ENCODE measurements at regions not wholly inside any gene's neighbourhood (a gene's known extent, or its start where the extent isn't known, plus 50 kb on each side); places are given as distances from the start of the nearest gene placed in this dataset.
"Not testable (repeated sequence)": the region's sequence is repeated elsewhere in the genome, so short reads cannot be mapped to it uniquely, and the experiment has no call there.

DNA sequence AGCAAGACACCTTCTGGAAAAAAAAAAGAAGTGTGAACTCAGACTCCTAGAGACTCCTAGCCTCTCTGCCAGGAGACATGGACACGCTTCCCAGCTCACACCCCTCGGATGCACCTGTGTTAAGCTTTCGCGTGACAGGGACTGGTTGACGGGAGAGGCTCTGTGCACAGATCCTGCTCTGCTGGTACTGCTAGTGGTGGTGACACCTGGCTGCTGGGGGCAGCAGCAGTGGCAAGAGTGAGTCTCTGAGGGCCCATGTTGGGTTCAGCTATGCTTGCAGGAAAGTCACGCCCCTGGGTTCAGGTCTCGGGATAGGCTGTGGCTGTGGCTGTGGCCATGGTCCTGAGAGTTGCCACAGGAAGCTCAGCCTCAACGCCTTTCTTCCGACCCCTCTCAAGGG is 81.1 kb downstream of the XRCC2 start:
- H3K9me3 Mint-ChIP-seq, result no peaks in the 10 kb centered on the region
- no peaks in the 10 kb centered on the region for H3K27me3 Mint-ChIP-seq
- no peak overlapping the region for H3K4me3 Mint-ChIP-seq
- H3K27ac Mint-ChIP-seq, result no peak overlapping the region
- H3K36me3 Mint-ChIP-seq, result no peaks in the 10 kb centered on the region
- no peak for DNase-seq (ENCODE audit: low spot score)
- no peak for ATAC-seq
- no peaks in the 10 kb centered on the region for H3K4me1 Mint-ChIP-seq (ENCODE audit: low read depth in 2 of 2)

DNA sequence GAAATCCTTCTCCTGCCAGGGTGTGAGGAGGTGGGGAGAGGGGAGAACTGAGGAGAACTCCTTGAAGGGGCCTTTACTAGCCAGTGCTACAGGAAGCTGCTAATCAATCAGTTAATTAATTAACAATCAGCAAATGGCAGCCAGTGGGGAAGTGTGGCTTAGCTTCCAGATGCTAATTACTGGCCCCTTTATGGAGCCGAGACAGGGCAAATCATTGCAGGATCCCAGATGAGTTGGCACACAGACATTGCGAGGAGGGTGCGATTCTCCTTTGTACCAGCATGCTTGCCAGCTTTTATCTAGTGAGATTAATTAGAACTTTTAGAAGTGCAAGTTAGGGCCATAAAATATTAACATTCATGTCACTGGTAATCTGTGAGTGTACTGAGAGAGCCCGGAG is 84.0 kb downstream of the XRCC2 start:
- Mint-ChIP-seq H3K27ac (no peak overlapping the region), H3K4me3 (no peak overlapping the region), H3K27me3 (no peaks in the 10 kb centered on the region), H3K36me3 (no peaks in the 10 kb centered on the region), H3K4me1 (ENCODE audit: low read depth in 2 of 2) (no peaks in the 10 kb centered on the region), H3K9me3 (no peaks in the 10 kb centered on the region)
- ATAC-seq (no peak), DNase-seq (ENCODE audit: low spot score) (no peak)

DNA sequence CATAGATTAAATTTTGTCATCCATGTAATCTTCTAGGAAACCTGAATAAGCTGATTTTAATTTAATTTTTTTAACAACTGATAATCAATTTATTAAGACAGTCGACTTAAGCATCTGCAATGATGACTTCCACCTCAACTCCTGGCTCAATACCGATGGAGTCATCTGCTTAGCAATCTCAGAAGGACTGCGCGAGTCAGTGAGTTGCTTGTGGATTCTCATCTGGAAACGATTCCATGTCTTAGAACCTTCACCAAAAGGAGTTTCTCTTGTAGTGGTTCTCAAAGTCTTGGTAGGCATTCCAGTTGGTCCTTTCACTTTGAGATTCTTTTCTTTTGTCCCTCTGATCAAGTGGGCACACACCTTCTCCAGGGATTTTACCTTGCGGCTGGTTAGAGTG is 85.5 kb downstream of the XRCC2 start:
- no peaks in the 10 kb centered on the region for H3K36me3 Mint-ChIP-seq
- no peak overlapping the region for H3K4me3 Mint-ChIP-seq
- H3K9me3 Mint-ChIP-seq, result no peaks in the 10 kb centered on the region
- no peaks in the 10 kb centered on the region for H3K4me1 Mint-ChIP-seq (ENCODE audit: low read depth in 2 of 2)
- H3K27ac Mint-ChIP-seq, result no peak overlapping the region
- no peaks in the 10 kb centered on the region for H3K27me3 Mint-ChIP-seq
- ATAC-seq (no peak), DNase-seq (ENCODE audit: low spot score) (no peak)

DNA sequence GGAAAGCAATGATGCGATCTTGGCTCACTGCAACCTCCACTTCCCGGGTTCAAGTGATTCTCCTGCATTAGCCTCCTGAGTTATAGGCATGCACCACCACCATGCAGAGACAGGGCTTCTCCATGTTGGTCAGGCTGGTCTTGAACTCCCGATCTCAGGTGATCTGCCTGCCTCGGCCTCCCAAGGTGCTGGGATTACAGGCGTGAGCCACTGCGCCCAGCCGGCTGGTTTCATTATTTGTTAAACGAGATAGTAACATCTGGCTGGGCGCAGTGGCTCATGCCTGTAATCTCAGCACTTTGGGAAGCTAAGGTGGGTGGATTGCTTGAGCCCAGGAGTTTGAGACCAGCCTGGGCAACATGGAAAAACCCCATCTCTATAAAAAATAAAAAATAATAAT is 86.1 kb downstream of the XRCC2 start:
- H3K27me3 Mint-ChIP-seq; H3K4me3 Mint-ChIP-seq; H3K36me3 Mint-ChIP-seq; H3K9me3 Mint-ChIP-seq; H3K27ac Mint-ChIP-seq; DNase-seq (ENCODE audit: low spot score); ATAC-seq; H3K4me1 Mint-ChIP-seq (ENCODE audit: low read depth in 2 of 2): not testable (repeated sequence)

DNA sequence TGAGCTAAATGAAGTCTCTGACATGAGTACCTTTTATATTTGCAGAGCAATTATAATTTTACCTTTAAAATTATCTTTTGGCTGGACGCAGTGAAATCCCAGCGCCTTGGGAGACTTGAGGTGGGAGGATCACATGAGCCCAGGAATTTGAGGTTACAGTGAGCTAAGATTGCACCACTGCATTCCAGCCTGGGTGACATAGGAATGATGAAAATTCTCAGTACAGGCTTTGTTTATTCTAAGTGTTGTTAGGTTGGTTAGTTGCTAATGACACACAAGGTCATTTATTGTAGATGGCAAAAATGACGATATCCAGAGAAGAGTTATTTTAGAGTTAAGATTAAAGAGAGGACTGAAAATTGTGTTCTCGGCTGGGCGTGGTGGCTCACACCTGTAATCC is 87.6 kb downstream of the XRCC2 start:
- H3K27me3 Mint-ChIP-seq, result no peaks in the 10 kb centered on the region
- H3K9me3 Mint-ChIP-seq, result no peaks in the 10 kb centered on the region
- DNase-seq (ENCODE audit: low spot score) (no peak), ATAC-seq (no peak)
- no peaks in the 10 kb centered on the region for H3K36me3 Mint-ChIP-seq
- H3K27ac Mint-ChIP-seq, result no peak overlapping the region
- H3K4me3 Mint-ChIP-seq, result no peak overlapping the region
- H3K4me1 Mint-ChIP-seq (ENCODE audit: low read depth in 2 of 2), result no peaks in the 10 kb centered on the region

DNA sequence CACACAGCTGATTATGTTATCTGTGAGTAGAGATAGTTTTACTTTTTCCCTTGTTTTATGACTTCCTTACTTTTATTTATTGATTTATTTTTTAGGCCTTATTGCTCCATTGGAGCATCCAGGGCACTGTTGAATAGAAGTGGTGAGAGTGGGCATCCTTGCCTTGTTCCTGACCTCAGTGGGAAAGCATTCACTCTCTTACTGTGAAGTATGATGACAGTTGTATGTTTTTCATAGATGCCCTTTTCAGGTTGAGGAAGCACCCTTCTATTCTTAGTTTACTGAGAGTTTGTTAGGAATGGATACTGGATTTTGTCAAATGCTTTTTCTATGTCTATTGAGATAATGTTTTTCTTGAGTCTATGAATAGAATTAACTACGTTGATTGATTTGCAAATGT is 88.6 kb downstream of the XRCC2 start:
- ATAC-seq, result no peak
- Mint-ChIP-seq H3K27me3 (no peaks in the 10 kb centered on the region), H3K4me1 (ENCODE audit: low read depth in 2 of 2) (no peaks in the 10 kb centered on the region), H3K36me3 (no peaks in the 10 kb centered on the region), H3K4me3 (no peak overlapping the region), H3K27ac (no peak overlapping the region), H3K9me3 (no peaks in the 10 kb centered on the region)
- DNase-seq (ENCODE audit: low spot score), result no peak

DNA sequence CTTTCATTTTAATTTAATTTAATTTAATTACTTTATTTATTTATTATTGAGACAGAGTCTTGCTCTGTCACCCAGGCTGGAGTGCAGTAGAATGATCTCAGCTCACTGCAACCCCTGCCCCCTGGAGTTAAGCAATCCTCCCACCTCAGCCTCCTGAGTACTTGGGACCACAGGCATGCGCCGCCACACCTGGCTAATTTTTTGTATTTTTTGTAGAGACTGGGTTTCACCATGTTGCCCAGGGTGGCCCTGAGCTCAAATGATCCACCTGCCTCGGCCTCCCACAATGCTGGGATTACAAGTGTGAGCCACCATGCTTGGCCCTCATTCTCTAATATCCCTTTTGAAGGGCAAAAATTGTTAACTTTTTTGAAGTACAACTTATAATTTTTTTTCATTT is 92.9 kb downstream of the XRCC2 start:
- H3K4me3 Mint-ChIP-seq, result no peak overlapping the region
- DNase-seq (ENCODE audit: low spot score), result no peak
- no peaks in the 10 kb centered on the region for H3K36me3 Mint-ChIP-seq
- H3K4me1 Mint-ChIP-seq (ENCODE audit: low read depth in 2 of 2), result no peaks in the 10 kb centered on the region
- H3K9me3 Mint-ChIP-seq, result no peaks in the 10 kb centered on the region
- H3K27me3 Mint-ChIP-seq, result no peaks in the 10 kb centered on the region
- no peak overlapping the region for H3K27ac Mint-ChIP-seq
- no peak for ATAC-seq

DNA sequence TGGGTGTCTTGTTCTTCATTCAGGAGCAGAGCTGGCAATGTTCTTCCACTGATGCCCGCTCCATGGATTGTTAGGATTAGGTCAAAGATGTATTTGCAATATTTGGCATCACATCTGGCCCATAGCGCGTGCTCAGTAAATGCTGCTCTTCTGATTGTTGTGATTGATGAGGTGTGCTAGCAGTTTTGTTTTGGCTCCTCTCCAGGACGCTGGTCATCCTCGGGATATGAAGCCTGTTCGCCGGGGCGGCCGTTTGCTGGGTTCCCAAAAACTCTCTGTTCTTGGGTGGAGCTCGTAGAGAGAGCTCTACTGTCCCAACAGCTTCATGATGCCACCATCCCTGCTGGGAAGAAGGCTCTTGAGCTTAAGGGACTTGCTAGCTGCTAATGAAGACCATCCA is 96.9 kb downstream of the XRCC2 start:
- DNase-seq (ENCODE audit: low spot score) (no peak), ATAC-seq (no peak)
- no peaks in the 10 kb centered on the region for H3K4me1 Mint-ChIP-seq (ENCODE audit: low read depth in 2 of 2)
- H3K4me3 Mint-ChIP-seq, result no peak overlapping the region
- H3K36me3 Mint-ChIP-seq, result no peaks in the 10 kb centered on the region
- H3K27me3 Mint-ChIP-seq, result no peaks in the 10 kb centered on the region
- H3K9me3 Mint-ChIP-seq, result no peaks in the 10 kb centered on the region
- H3K27ac Mint-ChIP-seq, result no peak overlapping the region

DNA sequence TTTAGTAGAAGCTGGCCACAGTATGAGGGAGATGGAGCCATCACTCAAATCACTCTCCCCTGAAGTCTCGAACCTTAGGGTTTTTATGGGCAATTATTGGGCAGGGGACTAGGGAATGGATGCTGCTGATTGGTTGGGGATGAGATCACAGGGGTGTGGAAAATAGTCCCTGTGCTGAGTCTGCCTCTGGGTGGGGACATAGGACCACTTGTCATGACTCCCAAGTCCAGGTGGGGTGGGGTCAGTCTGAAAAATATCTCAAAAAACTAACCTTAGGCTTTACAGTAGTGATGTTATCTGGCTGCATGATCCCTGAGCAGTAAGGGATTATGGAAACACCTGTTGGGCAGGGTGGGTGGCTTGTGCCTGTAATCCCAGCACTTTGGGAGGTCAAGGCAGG is 98.6 kb downstream of the XRCC2 start:
- Mint-ChIP-seq H3K9me3 (no peaks in the 10 kb centered on the region), H3K27ac (no peak overlapping the region), H3K4me1 (ENCODE audit: low read depth in 2 of 2) (no peaks in the 10 kb centered on the region), H3K36me3 (no peaks in the 10 kb centered on the region), H3K27me3 (no peaks in the 10 kb centered on the region), H3K4me3 (no peak overlapping the region)
- ATAC-seq (peak in 1 of 2 donors; percentile 15), DNase-seq (ENCODE audit: low spot score) (no peak)

DNA sequence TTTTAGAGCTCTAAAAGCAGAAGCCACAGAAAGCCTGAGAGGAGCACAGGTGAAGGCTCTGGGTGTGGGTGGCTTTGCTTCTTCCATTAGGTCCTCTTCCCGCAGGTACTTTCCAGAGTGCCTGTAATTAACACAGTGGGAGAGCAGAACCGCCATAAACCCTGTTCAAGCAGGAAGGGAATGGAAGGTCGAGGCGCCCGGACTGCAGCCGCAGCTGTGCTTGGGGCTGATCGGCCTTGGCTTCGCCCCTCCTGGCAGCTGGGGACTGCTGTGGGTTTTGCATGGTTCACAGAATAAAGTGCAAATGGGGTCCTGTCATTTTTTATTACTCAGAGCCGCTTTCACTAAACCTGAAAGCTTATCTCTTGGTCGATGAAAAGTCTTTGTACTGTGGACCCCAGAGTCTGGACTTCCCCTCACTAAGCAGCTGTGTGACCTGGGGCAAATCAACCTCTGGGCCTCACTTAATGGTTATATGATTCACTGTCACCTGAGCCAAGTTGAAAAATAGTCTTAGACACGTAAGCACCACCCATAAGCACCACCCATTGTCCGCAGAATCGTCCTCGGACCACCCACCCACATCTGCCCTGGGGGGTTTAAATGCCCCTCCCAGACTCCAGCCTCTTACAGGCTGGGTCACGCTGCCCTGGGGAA is 100.9 kb downstream of the XRCC2 start:
- ATAC-seq (no peak), DNase-seq (ENCODE audit: low spot score) (no peak)
- H3K36me3 Mint-ChIP-seq, result no peaks in the 10 kb centered on the region
- H3K9me3 Mint-ChIP-seq, result no peaks in the 10 kb centered on the region
- H3K27ac Mint-ChIP-seq, result no peak overlapping the region
- no peaks in the 10 kb centered on the region for H3K4me1 Mint-ChIP-seq (ENCODE audit: low read depth in 2 of 2)
- H3K27me3 Mint-ChIP-seq, result no peaks in the 10 kb centered on the region
- no peak overlapping the region for H3K4me3 Mint-ChIP-seq

DNA sequence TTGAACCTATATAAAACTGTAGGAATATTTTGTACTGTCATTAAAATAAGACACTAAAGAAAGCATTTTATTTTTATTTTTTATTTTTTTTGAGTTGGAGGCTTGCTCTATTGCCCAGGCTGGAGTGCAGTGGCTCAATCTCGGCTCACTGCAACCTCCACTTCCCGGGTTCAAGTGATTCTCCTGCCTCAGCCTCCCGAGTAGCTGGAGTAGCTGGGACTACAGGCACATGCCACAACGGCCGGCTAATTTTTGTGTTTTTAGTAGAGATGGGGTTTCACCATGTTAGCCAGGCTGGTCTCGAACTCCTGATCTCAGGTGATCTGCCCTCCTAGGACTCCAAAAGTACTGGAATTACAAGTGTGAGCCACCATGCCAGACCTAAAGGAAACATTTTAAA is 102.8 kb downstream of the XRCC2 start:
- not testable (repeated sequence) for H3K4me3 Mint-ChIP-seq; H3K27me3 Mint-ChIP-seq; H3K36me3 Mint-ChIP-seq; H3K9me3 Mint-ChIP-seq; DNase-seq (ENCODE audit: low spot score); H3K4me1 Mint-ChIP-seq (ENCODE audit: low read depth in 2 of 2); ATAC-seq; H3K27ac Mint-ChIP-seq

DNA sequence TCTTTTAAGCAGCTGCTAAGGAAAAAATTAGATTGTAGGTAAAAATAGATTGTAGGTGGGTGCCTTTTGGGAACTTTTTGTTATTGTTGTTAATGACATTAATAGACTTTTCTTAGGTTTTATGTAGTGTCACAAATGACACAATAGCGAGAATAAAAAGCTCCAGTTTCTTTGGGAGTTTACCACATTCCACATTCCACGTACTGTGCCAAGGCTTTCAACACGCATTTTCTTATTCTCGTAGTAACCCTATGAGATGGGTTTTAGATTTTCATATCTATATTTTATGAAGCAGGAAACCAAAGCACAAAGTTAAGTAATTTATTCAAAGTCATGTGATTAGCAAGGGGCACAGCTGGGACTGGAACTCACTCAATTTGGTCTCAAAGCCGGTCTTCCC is 103.8 kb downstream of the XRCC2 start:
- H3K27me3 Mint-ChIP-seq, result no peaks in the 10 kb centered on the region
- no peaks in the 10 kb centered on the region for H3K9me3 Mint-ChIP-seq
- H3K27ac Mint-ChIP-seq, result no peak overlapping the region
- ATAC-seq (no peak), DNase-seq (ENCODE audit: low spot score) (no peak)
- H3K36me3 Mint-ChIP-seq, result no peaks in the 10 kb centered on the region
- H3K4me1 Mint-ChIP-seq (ENCODE audit: low read depth in 2 of 2), result no peaks in the 10 kb centered on the region
- no peak overlapping the region for H3K4me3 Mint-ChIP-seq

DNA sequence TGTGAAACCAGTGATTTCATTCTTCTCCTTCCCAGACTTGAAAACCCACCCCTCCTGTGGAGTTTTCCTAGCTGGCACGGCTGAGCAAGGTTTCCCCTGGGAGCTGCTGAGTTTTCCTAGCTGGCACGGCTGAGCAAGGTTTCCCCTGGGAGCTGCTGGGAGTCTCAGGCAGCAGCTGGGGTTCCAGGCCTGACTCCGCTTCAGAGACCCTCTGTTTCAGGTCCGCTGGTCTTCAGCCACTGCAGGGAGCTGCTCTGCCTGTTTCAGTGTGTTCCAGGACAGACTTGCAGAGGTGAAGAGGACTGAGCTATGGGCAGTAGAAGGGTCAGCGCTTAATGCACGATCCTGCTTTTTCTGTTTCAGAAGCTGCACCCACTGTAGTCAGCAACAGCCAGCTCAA is 104.9 kb downstream of the XRCC2 start:
- H3K4me1 Mint-ChIP-seq (ENCODE audit: low read depth in 2 of 2), result no peaks in the 10 kb centered on the region
- ATAC-seq, result no peak

DNA sequence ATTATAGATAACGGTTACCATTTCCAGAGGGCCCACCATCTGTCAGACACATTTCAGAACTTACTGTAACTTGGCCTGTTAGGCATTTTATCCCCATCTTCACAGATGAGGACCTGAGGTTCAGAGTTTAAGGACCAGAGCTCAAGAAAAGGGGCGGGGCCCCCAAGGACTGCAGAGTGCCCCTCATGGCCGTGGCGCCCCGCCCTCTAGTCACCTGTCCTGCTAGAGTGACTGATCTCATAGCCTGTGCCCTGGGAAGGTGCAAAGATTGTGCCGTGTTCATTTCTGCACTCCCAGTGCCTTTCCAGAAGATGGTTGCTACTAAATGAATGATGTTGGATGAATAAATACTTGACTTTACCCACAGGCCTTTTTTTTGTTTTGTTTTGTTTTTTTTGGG is 107.0 kb downstream of the XRCC2 start:
- Mint-ChIP-seq H3K4me3 (no peak overlapping the region), H3K9me3 (no peaks in the 10 kb centered on the region), H3K4me1 (ENCODE audit: low read depth in 2 of 2) (peaks cover 0 to 3% of the 10 kb centered on the region in 2 donors), H3K36me3 (no peaks in the 10 kb centered on the region), H3K27ac (no peak overlapping the region), H3K27me3 (peaks cover 7 to 19% of the 10 kb centered on the region in 2 donors)
- no peak for ATAC-seq
- no peak for DNase-seq (ENCODE audit: low spot score)

More for the DNA sequence above, 104.9 kb downstream of the XRCC2 start:
- Mint-ChIP-seq H3K9me3 (no peaks in the 10 kb centered on the region), H3K4me3 (no peak overlapping the region), H3K27me3 (peaks cover 2 to 5% of the 10 kb centered on the region in 2 donors), H3K27ac (no peak overlapping the region), H3K36me3 (no peaks in the 10 kb centered on the region)
- DNase-seq (ENCODE audit: low spot score), result no peak

DNA sequence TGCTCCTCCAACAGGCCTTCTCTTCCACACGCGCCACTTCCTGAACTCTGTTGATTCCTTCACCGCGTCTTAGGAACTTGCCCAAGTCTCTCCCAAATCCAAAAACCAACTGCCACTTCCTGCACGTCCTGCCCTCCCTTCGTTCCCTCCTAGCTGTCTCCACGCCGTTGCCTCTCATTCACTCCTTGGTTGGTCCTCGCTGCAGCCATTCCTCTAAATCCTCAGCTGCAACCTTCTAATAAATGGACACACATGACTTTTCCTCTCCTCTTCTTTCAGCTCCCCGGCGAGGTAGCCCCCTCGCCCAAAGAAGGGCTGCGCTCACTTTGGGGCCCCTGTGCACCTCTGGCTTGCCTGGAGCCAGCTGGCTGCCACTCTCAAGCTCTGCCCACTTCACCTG is 110.2 kb downstream of the XRCC2 start:
- H3K4me1 Mint-ChIP-seq (ENCODE audit: low read depth in 2 of 2), result peaks cover 0 to 3% of the 10 kb centered on the region in 2 donors
- no peak for DNase-seq (ENCODE audit: low spot score)
- no peak overlapping the region for H3K4me3 Mint-ChIP-seq
- ATAC-seq, result no peak
- H3K27me3 Mint-ChIP-seq, result peaks cover 7 to 22% of the 10 kb centered on the region in 2 donors
- H3K9me3 Mint-ChIP-seq, result no peaks in the 10 kb centered on the region
- H3K27ac Mint-ChIP-seq, result no peak overlapping the region
- no peaks in the 10 kb centered on the region for H3K36me3 Mint-ChIP-seq
